SK-N-SH treated with all-trans-retinoic acid at 6 μM for 48 hours (cell line): ENCODE measurements at regions not wholly inside any gene's neighbourhood (a gene's known extent, or its start where the extent isn't known, plus 50 kb on each side); places are given as distances from the start of the nearest gene placed in this dataset.
A peak's percentile ranks its signal among the peaks of the same experiment; 100 is the strongest.

Experiments used
- ATAC-seq: fragments of 200-7000 bp; cut with Tn5 transposase; 3 replicates; pipeline ENCODE4 v1.9.1; 2020; ENCODE audit warnings: mild to moderate bottlenecking, moderate library complexity
- ARNTL ChIP-seq: fragments of 450-650 bp; formaldehyde crosslinking; IDR thresholded peaks from 2 replicates; pipeline ENCODE4 v1.5.0; 2020; ENCODE audit warnings: low read depth, mild to moderate bottlenecking, moderate library complexity, borderline replicate concordance
- BACH2 ChIP-seq: fragments of 250-450 bp; sonication (Bioruptor Pico); IDR thresholded peaks from 2 replicates; pipeline ENCODE4 v1.9.0; 2021; ENCODE audit warnings: mild to moderate bottlenecking, borderline replicate concordance
- CSDC2 ChIP-seq: fragments of 250-450 bp; sonication (Bioruptor Pico); IDR thresholded peaks from 2 replicates; pipeline ENCODE4 v1.5.0; 2020; ENCODE audit warnings: mild to moderate bottlenecking, moderate library complexity
- ESRRG ChIP-seq: fragments of 250-450 bp; sonication (Bioruptor Pico); IDR thresholded peaks from 2 replicates; pipeline ENCODE4 v1.6.1; 2021; ENCODE audit warnings: mild to moderate bottlenecking
- GLIS3 ChIP-seq: fragments of 250-450 bp; sonication (Bioruptor Pico); IDR thresholded peaks from 2 replicates; pipeline ENCODE4 v1.5.0; 2020; ENCODE audit warnings: mild to moderate bottlenecking, moderate library complexity
- ISL1 ChIP-seq: fragments of 250-450 bp; sonication (Bioruptor Pico); IDR thresholded peaks from 2 replicates; pipeline ENCODE4 v2.1.2; 2022; ENCODE audit warnings: mild to moderate bottlenecking, moderate library complexity
- RARB ChIP-seq: fragments of 250-450 bp; sonication (Bioruptor Pico); IDR thresholded peaks from 2 replicates; pipeline ENCODE4 v1.8.0; 2021; ENCODE audit warnings: mild to moderate bottlenecking, moderate library complexity
- SNAI2 ChIP-seq: fragments of 250-450 bp; sonication (Bioruptor Pico); IDR thresholded peaks from 2 replicates; pipeline ENCODE4 v1.5.0; 2020; ENCODE audit warnings: mild to moderate bottlenecking, moderate library complexity
- TCF4 ChIP-seq: fragments of 250-450 bp; sonication (Bioruptor Pico); IDR thresholded peaks from 2 replicates; pipeline ENCODE4 v1.8.0; 2021; ENCODE audit warnings: mild to moderate bottlenecking, moderate library complexity, borderline replicate concordance
- TOX ChIP-seq: fragments of 250-450 bp; sonication (Bioruptor Pico); IDR thresholded peaks from 2 replicates; pipeline ENCODE4 v1.8.0; 2021; ENCODE audit warnings: mild to moderate bottlenecking, moderate library complexity, borderline replicate concordance
- ZFP3 ChIP-seq: fragments of 250-450 bp; sonication (Bioruptor Pico); IDR thresholded peaks from 2 replicates; pipeline ENCODE4 v1.5.0; 2020; ENCODE audit warnings: mild to moderate bottlenecking, moderate library complexity
- ZNF70 ChIP-seq: fragments of 450-650 bp; formaldehyde crosslinking; IDR thresholded peaks from 2 replicates; pipeline ENCODE4 v1.5.0; 2020; ENCODE audit warnings: mild to moderate bottlenecking, moderate library complexity
- TF ChIP-seq, protein P1 (sequence below): fragments of 250-450 bp; sonication (Bioruptor Pico); IDR thresholded peaks from 2 replicates; pipeline ENCODE4 v1.8.0; 2021; ENCODE audit warnings: low read depth, mild to moderate bottlenecking, moderate library complexity, borderline replicate concordance
- TF ChIP-seq, protein P2 (sequence below): fragments of 250-450 bp; sonication (Bioruptor Pico); IDR thresholded peaks from 2 replicates; pipeline ENCODE4 v1.5.1; 2020; ENCODE audit warnings: low read depth, mild to moderate bottlenecking, moderate library complexity
- TF ChIP-seq, protein P3 (sequence below): fragments of 250-450 bp; sonication (Bioruptor Pico); IDR thresholded peaks from 2 replicates; pipeline ENCODE4 v1.5.1; 2021; ENCODE audit warnings: mild to moderate bottlenecking, moderate library complexity
- TF ChIP-seq, protein P4 (sequence below): fragments of 250-450 bp; sonication (Bioruptor Pico); IDR thresholded peaks from 2 replicates; pipeline ENCODE4 v1.5.0; 2020; ENCODE audit warnings: mild to moderate bottlenecking, moderate library complexity
- TF ChIP-seq, protein P5 (sequence below): fragments of 250-450 bp; sonication (Bioruptor Pico); IDR thresholded peaks from 2 replicates; pipeline ENCODE4 v1.8.0; 2020; ENCODE audit warnings: mild to moderate bottlenecking, moderate library complexity, borderline replicate concordance

DNA sequence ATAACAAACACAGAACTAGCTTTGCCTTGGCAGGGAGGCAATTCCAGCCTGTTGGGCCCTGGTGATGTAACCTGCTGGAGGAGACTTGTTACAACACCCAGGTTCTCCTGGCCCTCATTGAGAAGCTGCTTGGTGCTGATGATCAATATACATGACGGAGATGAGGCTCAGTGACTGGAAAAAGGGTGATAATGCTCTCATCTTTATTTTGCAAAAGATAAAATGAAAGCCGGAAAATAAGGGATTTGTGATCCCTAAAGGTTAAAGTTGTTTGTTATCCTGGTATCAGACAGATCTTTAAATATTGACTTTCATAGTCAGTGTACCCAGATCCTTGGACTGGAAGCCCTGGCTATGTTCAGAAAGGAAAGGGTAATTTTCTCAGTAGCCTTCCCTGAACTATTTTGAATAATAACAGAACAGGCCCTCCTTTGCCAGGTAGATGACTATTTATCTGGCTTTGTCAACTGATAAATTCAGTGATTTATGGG is 118.9 kb upstream of the MEIS2 start:
- no peak for ATAC-seq
- no peak for TF ChIP-seq ISL1
- TF ChIP-seq, protein P1, sequence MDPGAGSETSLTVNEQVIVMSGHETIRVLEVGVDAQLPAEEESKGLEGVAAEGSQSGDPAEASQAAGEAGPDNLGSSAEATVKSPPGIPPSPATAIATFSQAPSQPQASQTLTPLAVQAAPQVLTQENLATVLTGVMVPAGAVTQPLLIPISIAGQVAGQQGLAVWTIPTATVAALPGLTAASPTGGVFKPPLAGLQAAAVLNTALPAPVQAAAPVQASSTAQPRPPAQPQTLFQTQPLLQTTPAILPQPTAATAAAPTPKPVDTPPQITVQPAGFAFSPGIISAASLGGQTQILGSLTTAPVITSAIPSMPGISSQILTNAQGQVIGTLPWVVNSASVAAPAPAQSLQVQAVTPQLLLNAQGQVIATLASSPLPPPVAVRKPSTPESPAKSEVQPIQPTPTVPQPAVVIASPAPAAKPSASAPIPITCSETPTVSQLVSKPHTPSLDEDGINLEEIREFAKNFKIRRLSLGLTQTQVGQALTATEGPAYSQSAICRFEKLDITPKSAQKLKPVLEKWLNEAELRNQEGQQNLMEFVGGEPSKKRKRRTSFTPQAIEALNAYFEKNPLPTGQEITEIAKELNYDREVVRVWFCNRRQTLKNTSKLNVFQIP (CRISPR knock-in tag): no peak
- TF ChIP-seq RARB (CRISPR knock-in tag): no peak
- no peak for TF ChIP-seq GLIS3
- no peak for TF ChIP-seq ARNTL (CRISPR knock-in tag)
- TF ChIP-seq, protein P2, sequence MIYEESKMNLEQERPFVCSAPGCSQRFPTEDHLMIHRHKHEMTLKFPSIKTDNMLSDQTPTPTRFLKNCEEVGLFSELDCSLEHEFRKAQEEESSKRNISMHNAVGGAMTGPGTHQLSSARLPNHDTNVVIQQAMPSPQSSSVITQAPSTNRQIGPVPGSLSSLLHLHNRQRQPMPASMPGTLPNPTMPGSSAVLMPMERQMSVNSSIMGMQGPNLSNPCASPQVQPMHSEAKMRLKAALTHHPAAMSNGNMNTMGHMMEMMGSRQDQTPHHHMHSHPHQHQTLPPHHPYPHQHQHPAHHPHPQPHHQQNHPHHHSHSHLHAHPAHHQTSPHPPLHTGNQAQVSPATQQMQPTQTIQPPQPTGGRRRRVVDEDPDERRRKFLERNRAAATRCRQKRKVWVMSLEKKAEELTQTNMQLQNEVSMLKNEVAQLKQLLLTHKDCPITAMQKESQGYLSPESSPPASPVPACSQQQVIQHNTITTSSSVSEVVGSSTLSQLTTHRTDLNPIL (CRISPR knock-in tag): no peak
- TF ChIP-seq TOX (CRISPR knock-in tag): no peak
- TF ChIP-seq, protein P3, sequence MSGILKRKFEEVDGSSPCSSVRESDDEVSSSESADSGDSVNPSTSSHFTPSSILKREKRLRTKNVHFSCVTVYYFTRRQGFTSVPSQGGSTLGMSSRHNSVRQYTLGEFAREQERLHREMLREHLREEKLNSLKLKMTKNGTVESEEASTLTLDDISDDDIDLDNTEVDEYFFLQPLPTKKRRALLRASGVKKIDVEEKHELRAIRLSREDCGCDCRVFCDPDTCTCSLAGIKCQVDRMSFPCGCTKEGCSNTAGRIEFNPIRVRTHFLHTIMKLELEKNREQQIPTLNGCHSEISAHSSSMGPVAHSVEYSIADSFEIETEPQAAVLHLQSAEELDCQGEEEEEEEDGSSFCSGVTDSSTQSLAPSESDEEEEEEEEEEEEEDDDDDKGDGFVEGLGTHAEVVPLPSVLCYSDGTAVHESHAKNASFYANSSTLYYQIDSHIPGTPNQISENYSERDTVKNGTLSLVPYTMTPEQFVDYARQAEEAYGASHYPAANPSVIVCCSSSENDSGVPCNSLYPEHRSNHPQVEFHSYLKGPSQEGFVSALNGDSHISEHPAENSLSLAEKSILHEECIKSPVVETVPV (CRISPR knock-in tag): no peak
- no peak for TF ChIP-seq BACH2 (CRISPR knock-in tag)
- no peak for TF ChIP-seq CSDC2 (CRISPR knock-in tag)
- TF ChIP-seq TCF4 (CRISPR knock-in tag): no peak
- TF ChIP-seq, protein P4, sequence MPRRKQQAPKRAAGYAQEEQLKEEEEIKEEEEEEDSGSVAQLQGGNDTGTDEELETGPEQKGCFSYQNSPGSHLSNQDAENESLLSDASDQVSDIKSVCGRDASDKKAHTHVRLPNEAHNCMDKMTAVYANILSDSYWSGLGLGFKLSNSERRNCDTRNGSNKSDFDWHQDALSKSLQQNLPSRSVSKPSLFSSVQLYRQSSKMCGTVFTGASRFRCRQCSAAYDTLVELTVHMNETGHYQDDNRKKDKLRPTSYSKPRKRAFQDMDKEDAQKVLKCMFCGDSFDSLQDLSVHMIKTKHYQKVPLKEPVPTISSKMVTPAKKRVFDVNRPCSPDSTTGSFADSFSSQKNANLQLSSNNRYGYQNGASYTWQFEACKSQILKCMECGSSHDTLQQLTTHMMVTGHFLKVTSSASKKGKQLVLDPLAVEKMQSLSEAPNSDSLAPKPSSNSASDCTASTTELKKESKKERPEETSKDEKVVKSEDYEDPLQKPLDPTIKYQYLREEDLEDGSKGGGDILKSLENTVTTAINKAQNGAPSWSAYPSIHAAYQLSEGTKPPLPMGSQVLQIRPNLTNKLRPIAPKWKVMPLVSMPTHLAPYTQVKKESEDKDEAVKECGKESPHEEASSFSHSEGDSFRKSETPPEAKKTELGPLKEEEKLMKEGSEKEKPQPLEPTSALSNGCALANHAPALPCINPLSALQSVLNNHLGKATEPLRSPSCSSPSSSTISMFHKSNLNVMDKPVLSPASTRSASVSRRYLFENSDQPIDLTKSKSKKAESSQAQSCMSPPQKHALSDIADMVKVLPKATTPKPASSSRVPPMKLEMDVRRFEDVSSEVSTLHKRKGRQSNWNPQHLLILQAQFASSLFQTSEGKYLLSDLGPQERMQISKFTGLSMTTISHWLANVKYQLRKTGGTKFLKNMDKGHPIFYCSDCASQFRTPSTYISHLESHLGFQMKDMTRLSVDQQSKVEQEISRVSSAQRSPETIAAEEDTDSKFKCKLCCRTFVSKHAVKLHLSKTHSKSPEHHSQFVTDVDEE: no peak
- no peak for TF ChIP-seq ZNF70 (CRISPR knock-in tag)
- no peak for TF ChIP-seq ESRRG (CRISPR knock-in tag)

DNA sequence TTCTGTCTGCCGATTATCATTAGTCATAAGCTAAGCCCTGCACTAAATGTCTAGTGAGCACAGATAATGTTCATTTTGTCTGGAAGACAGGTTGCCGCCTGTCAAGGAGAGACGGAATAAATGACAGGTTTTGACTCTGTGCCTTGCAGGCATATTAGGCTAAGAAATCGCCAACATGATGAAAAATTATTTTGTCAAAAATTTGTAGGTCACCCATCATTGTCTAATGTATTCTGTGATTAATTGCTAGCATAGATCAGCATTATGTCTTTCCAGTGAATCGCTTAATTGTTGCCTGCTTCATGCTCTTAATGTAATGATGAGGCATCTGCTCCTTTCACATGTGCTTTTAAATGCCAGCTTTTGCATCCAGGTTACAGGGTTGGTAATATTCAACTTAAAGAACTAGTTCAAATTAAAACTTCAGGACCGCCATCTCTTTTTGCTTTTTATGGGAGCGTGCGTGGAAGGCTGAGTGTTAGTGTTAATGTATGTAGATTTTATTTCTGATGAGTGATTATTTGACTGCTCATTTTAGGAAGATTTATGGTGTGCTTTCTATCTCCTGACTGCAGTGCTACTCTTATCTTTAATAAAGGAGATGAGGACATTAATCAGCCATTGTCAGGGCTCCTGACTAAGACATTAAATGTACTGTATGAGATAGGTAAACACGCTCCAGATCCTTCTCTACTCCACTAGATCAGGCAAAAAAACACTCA is 120.8 kb upstream of the MEIS2 start:
- TF ChIP-seq, protein P3 (CRISPR knock-in tag): peak; percentile 22
- TF ChIP-seq, protein P5, sequence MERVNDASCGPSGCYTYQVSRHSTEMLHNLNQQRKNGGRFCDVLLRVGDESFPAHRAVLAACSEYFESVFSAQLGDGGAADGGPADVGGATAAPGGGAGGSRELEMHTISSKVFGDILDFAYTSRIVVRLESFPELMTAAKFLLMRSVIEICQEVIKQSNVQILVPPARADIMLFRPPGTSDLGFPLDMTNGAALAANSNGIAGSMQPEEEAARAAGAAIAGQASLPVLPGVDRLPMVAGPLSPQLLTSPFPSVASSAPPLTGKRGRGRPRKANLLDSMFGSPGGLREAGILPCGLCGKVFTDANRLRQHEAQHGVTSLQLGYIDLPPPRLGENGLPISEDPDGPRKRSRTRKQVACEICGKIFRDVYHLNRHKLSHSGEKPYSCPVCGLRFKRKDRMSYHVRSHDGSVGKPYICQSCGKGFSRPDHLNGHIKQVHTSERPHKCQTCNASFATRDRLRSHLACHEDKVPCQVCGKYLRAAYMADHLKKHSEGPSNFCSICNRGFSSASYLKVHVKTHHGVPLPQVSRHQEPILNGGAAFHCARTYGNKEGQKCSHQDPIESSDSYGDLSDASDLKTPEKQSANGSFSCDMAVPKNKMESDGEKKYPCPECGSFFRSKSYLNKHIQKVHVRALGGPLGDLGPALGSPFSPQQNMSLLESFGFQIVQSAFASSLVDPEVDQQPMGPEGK: no peak
- TF ChIP-seq SNAI2 (CRISPR knock-in tag) (no peak; the same call in 1 of the 2 replicates), ISL1 (peak; percentile 89), GLIS3 (peak; percentile 96), TCF4 (CRISPR knock-in tag) (peak; percentile 81), ZFP3 (CRISPR knock-in tag) (peak; percentile 71; the same call in 1 of the 2 replicates), TOX (CRISPR knock-in tag) (no peak)
- TF ChIP-seq, protein P4: peak; percentile 98
- TF ChIP-seq, protein P2 (CRISPR knock-in tag): peak; percentile 86
- TF ChIP-seq, protein P1 (CRISPR knock-in tag): peak; percentile 51; the same call in 1 of the 2 replicates
- ATAC-seq: peak; percentile 81
